Suppressor macrophage treated with lipopolysaccharide for 1 hour (primary cell): ENCODE measurements at regions not wholly inside any gene's neighbourhood (a gene's known extent, or its start where the extent isn't known, plus 50 kb on each side); places are given as distances from the start of the nearest gene placed in this dataset.

ENCODE experiments used
- DNase-seq, 3 donors: peaks; one replicate each; pipeline ENCODE4 v3.0.0-alpha.2; 2020 to 2022

DNA sequence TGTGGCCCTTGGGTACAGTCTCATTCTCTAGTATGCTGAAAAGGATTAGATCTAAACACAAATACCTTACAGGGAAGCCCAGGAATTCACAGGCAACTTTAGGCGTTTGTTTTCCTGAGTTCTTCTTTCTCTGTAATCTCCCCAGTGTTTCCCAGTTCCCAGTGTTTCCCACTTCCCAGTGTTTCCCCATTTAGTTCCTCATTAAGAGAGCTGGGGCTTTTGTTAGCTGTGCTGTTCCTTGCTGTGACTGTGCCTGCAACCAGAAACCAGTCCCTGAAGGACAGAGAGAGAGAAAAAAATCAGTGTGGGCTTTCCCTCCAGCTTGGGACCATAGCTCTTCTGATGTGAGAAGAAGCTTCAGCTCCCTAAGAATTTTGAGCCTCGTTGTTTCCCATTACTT lies 802.9 kb upstream of the COBL start:
- DNase-seq: no peak

DNA sequence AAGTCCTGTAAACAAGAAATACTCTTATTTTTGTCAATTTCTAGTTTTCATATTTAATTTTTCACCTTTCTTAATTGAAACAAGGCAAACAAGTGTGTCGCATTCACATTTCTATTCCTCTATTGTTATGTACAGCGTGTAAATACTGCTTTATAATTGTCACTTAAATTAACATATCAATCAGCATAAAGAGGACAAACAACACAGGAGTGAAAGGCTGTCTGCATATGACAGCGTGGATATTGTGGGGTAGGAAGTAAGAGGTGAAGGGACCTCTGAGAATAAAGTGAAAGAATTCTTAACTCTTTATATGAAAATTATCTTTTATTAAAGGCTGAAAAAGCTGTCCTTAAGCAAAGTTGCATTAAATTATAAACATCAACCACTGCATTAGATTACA lies 797.9 kb upstream of the COBL start:
- DNase-seq: no peak

DNA sequence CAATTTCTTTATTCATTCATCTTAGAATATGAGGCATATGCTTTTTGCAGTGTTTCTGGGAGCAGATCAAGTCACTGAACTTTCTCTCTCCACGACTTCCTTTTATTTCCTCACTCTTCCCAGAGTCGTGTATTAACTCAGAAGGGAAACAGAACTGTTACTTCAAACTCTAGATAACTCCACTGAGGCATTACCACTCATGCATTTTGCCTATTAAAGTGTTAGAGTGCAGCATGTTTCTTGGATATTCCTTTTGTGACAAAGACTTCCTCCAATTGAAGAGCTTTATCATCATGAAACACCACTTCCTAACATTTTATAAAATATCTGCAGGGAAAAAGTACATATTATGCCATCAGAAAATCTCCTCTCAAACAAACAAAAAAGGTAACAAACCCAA lies 797.4 kb upstream of the COBL start:
- DNase-seq: no peak

DNA sequence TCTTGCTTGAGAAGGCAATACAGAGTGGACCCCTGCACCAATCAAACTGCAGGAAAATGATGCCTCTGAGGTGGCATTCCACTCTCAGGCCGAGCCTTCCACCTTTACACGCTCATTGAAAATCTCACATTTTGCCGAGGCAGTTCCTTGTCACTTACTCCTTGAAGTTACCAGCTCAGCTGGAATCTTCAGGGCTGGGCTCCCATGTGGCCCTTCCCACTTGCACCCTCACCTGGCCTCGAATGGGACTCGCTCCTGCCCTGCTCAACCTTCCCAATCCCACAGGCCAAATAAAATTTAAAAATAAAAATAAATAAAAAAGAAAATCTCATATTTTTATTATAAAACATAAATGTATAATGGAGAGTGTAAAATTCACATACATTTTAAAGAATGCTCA lies 790.7 kb upstream of the COBL start:
- DNase-seq: no peak

DNA sequence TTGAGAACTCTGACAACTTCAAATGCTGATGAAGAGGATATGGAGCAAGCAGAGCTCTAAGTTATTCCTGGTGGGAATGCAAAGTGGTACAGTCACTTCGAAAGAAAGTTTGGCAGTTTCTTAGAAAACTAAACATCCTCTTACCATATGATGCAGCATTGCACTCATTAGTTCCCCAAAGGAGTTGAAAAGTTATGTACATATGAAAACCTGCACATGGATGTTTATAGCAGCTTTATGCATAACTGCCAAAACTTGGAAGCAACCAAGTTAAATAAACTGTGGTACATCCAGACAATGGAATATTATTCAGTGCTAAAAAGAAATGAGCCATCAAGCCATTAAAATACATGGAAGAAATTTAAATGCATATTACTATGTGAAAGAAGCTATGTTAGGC lies 779.3 kb upstream of the COBL start:
- no peak for DNase-seq

DNA sequence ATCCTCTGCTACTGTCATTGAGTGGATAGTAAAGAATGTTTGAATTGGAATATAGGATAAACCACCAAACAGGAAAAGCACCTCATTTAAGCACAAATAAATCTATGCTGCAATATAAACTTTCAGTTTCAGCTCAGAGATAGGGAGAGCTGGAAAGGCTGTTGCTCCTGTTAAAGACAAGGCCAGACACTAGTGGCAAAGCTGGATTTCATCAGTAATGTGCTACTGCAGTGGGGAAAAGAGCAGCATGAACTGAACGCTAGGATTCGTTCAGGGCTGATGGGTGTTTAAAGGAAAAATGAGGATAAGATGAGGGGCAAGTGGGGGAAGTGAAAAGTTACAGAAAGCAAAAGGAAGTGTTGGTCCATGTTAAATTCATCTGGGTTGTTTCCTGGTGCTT lies 775.4 kb upstream of the COBL start:
- no peak for DNase-seq

DNA sequence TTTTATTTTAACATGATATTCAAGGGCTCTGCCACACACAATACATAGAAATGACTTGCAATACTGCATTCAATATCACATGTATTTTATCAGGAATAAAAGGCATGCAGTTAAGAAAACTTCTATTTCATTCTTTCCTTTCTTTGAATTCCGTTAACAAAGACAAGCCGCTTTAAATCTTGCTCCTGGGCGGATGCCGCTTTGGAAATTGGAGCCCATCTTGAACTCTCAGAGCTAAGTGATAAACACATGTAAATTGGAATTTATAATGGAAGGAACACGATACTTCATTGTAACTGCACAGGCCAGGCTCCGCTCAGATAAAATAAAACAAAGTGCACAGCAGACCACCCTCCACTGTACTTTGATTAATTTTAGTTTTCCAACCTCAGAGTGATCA lies 774.5 kb upstream of the COBL start:
- no peak for DNase-seq

DNA sequence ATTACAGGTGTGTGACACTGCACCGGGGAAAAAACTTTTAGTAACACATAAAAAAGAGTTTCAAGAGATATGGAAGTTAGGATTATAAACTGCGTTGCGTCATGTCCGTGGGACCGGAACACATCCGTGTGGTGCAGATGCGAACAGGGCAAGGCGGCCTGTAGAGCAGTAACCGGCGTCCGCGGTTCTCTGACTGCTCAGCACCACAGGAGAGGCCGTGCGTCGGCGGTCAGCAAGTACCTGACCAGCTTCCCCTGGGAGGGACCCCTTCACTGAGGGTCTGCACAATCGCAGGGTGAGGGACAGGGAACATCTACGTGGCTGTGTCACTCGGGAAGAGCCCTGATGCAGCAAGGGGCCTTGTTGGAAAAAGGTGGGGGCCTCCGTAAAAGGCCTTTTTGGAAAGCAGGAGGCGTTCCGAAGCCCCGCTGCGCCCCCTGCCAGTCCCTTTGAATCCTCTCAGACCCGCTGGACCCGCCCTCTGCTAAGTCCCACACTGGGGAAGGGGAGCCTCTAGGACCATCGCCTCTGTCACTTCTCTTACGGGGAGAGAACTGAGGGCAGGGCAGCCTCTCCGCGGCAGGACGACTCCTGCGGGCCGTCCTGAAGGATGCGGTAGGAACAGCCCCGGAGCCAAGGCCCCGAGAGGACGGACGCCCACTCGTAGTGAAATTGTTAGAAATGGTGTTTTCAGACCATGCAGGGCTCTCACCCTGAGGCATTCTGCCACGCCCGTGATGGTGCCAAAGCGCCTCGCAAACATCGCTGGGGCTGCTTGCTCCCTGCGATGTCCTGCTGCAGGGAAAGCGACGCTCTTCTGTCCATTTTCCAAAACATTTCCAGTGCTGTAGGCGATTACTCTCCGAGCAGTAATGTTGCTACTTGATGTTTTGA lies 771.6 kb upstream of the COBL start:
- no peak for DNase-seq

DNA sequence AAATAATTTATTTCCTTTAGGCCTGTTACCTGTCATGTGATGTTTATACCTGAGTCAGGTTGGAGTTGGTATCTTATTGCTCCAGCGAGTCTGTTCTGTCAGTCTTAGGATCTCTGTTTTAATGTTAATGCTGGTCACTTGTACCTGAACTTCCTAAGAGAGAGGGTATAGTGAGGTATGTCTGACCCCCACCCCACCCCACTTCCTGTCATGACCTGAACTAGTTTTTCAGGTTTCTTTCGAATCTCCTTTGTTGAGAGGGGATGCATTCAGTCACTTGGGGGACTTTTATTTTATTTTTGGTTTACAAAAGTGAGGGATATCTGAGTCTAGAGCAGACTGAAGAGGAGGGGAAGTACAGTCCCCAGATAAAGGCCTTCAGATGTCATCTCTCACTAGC lies 769.0 kb upstream of the COBL start:
- no peak for DNase-seq

DNA sequence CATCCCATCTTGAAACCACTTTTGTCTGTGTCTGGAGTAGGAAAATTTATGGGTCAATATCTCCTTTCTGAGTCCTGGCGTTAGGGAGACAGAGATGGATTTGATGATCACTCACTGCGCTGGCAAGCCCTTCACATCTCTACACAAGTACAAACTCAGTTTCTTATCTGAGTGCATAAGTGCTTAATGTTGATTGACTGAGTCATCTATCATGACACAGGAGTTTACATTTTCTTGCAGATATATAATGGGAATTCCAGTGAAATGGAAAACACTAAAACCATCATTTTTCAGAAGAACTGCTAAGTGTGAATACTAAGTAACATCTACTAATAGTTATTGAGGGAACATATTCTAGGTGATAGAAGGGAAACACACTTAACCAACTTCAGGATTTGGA lies 763.9 kb upstream of the COBL start:
- DNase-seq: no peak

DNA sequence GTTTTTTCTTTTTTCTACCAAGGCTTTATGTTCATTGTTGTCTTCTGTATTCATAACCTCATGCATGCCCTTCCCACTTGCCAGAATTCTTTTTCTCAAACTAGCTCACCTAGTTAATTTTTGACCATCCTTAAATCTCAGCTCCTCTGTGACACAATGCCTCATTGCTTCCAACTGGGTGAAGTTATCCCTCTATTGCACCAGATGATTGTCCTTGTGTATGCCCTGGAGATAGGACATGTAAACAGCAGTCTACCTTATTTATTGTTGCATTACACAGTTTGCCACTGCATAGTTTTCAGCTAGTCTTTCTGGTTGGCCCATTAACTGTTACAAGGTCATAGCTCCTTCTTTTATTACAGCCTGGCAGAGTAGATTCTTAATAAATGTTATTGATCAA lies 763.1 kb upstream of the COBL start:
- DNase-seq: no peak

DNA sequence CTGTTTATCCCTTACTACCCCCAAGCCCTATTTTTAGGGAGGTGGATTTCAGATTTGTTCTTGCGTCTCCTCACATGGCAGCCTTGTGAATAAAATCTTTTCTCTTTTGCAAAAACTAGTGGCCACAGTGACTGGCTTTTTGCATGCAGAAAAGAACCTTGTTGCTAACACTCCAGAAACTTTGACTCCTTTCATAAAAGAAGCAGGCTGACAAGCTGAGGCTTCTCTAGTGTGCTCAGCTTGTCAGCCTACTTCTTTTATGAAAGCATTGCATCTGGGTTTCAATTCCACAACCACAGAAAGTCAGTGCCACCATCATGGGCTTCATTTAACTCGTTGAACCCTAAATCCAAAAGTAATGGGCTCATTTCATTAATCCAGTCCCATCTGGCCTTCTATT lies 761.0 kb upstream of the COBL start:
- no peak for DNase-seq

DNA sequence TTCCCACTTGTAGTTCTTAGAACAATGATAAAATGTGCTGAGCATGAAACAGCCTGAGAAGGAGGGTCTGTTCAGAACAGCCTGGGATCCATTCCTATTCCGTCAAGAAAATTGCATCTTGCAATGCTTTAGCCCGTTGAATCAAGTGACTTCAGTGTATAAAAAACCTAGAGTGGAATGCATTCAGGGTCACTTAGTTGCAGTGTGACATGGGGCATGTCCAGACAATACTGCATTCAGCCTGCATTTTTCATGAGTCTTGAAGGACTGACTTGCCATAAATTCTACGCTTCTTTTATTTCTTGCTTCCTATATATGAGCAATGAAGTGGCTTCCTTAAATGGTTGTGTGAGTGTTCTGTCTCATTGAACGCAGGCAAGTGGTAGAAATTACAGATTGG lies 758.3 kb upstream of the COBL start:
- DNase-seq: no peak

DNA sequence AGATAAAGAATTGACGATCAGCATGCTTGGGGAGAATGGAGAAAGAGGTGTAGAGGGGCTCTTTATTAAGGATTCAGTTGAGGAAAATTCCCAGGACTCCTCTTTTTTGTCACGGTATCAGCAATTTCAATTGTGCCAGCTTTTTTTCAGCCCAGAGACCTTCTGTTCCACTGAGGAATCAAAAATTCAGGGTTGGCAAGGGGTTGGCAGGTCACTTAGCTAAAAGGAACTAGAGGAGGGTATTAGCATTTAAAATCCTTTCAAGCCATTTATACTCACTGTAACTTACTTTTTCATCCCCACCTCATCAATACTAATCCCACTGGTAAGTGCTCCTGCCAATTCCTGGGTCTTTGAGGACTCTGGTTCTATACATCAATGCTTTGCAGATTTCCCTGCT lies 757.5 kb upstream of the COBL start:
- DNase-seq: no peak

DNA sequence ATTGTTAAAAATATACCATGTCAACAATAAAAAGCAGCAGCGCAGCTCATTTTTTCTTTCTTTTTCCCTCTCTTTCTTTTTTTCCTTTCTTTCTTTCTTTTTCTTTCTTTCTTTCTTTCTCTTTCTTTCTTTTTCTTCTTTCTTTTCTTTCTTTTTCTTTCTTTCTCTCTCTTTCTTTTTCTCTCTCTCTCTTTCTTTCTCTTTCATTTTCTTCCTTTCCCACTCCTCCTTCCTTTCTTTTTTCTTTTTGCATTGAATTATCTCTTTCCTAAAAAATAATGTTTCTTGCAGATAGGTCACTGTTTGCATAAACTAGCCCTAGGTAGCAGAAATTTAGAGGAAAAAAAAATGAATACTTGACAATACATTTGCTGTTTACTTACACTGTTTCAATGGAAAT lies 755.1 kb upstream of the COBL start:
- no peak for DNase-seq

DNA sequence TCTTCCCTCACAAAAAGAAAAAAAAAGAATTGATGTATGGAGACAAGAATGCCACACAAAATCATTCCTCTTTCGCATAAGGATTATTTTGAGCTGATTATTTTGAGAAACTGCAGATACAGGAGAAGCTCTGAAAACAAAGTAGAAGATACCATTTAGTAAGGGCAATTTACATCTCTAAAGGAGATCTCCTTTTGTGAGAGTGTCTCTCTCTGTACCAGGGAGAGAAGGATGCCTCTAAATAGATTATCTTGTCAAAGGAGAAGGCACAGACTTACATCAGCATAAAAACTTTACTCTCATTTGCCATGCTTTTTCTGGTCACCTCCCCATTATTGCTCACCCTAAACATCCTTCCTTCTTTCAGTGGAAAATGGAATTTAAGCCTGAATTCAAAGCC lies 747.9 kb upstream of the COBL start:
- no peak for DNase-seq

DNA sequence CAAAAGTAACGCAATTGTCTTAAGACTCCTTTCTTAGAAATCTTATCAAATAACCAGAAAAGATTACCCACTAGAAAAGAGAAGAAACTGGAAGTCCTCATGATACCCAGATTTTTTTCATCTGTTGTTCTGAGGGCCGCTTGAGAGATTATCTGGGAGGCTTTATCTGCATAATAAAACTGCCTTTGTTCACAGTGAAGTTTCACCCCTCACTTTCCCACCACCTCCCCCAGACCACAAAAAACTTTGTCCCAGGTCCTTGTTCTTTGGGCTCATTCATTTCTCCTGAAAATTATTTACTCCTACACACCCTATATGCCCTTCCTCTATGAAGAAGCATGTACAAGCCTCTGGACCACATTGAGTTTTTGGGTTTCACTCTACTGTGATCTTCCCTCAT lies 745.1 kb upstream of the COBL start:
- DNase-seq: no peak

DNA sequence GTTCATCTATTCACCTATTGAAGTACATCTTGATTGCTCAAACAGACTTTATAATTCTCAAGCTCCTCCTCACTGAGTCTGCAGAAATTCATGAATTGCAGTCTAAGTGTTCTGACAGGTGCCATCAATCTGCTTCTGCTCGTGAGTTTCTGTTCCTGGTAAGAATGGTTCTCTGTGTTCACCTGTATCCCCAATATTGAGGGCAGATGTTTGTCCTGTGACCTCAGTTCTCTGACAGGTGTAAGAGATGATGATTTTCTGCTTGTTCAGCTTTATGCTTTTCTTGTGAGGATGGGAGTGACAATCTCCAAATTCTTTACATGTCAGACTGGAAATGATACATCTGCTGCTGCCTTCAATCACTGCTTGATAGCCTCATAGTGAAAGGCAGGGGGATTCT lies 736.9 kb upstream of the COBL start:
- no peak for DNase-seq

DNA sequence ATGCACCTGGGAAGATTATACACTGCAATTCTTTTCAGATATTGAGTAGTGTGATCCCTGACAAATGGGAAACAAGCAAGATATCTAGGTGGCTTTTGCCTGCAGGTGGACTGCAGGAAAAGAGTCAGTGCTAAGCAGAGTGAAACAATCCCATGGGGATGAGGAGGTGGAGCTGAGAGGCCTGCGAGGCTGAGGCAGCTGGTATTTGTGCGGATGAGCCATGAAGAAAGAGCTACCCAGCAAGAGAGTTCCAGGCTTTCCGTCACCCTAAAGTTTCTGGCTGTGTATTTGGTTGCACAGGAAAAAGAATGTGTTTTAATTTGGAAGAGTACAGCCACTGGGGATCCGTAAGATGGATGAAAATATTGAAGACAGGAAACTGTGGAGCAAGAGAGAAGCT lies 714.1 kb upstream of the COBL start:
- no peak for DNase-seq

DNA sequence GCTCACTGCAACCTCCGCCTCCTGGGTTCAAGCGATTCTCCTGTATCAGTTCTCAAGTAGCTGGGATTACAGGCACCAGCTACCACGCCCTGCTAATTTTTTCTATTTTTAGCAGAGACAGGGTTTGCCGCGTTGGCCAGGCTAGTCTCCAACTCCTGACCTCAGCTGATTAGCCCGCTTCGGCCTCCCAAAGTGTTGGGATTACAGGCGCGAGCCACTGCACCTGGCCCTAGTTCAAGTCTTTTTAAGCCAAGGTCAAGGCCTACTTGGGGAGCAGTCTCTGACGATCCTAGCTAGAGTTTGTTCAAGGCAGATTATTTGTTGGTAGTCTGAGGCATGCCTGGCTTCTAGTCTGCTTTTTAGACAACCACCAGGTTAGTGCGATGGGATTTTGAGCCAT lies 709.5 kb upstream of the COBL start:
- DNase-seq: no peak

DNA sequence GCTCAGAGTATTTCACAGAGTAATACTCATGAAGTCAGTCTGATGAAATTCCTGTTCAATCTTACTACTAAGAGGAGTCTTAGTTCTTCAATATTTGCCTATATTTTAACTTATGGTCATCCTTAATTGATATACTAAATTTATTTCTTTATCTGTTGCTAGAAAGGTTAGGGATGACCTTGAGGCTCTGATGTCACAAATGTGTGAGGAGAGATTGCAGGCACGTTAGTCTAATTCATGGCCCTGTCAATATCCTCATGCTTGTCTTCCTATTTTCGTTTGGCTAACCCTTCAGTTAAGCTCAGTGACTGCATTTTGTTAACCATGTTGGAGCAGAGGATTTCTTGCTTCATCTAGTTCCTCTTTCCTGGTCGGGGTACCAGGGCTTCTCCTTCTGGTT lies 704.7 kb upstream of the COBL start:
- no peak for DNase-seq

DNA sequence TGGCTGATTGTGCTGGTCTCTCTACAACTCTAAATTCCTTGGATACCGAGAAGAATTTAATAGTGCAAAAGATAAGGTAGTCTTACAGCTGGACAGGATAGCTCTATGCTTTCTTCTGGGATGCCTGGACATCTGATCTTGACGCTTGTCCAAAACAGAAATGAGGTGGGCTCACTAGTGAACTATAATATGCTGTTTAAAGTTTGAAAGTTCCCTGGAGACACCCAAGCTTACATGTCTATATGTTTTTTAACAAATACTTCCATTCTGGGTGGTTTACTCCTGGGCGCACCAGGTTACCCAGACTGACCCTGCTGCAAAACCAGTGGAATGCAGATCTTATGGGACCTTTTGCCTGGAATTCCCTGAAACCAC lies 702.1 kb upstream of the COBL start:
- no peak for DNase-seq

DNA sequence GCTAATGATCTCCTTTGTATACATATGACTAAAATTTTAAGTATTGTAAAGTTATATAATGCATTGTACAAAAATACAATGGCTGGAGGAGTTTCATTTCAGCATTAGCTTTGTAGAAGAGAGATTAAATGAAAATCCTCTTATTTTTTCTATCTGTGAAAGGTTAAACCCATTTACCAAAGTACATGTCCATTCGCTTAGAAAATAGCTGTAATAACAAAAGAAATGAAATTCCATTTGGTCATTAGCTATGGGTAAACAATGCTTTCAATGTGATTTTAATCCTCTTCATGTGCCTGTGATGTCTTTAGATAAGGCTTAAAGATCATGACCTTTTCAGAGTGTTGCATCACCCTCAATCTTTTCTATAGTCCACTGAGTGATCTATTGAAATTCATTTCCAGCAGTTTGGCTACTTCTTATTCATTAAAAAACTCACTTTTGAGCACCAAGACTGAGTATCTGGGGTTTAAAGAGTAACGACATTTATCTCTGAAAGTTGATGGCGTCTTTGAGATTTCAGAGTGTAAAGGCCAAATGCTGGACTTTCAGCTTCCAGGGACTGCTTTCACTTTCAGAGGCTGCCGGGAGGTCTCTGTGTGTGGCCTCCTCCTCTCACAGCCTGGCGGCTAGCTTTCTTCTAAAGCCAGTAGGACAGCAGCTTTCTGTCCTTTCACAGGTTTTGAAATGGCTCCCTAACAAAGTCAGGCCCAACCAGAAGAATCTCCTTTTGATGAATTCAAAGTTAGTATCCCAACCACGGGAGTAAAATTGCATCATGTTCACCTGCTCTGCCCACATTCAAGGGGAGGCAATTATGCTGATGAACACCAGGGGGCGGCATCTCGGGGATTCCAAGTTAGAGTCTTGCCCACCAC lies 701.4 kb upstream of the COBL start:
- peak in 1 of 3 donors; percentile 2 for DNase-seq

DNA sequence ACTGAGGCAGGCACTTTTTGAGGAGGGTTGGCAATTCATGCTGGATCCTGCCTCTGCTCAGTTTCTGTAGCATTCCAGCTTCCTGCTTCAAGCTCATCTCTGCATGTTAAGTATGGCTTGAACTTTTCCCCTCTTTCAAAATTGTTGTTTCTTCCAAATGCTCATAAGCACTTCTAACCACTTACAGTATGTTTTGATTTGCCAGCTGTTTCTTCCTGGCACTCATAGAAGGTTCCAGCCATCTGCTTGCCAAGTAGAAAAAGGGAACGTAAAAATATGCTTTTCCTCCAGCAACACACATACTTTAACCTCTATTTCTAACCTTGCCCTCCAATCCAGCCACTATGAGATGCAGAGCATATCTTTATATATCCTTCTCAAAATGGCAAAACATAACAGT lies 692.6 kb upstream of the COBL start:
- no peak for DNase-seq
